GM23248 (cell line): ENCODE measurements at regions not wholly inside any gene's neighbourhood (a gene's known extent, or its start where the extent isn't known, plus 50 kb on each side); places are given as distances from the start of the nearest gene placed in this dataset.

Experiments
- EZH2 ChIP-seq: fragments of 200-600 bp; sonication (generic); IDR thresholded peaks from 2 replicates; pipeline ENCODE4 v1.6.1; 2018; ENCODE audit warnings: antibody characterized with exemption, mild to moderate bottlenecking; ENCODE audit not compliant: insufficient read depth, poor library complexity, severe bottlenecking
- EZH2phosphoT487 ChIP-seq: fragments of 200-600 bp; sonication (generic); IDR thresholded peaks from 2 replicates; pipeline ENCODE4 v1.6.1; 2018; ENCODE audit warnings: antibody characterized with exemption, moderate library complexity, mild to moderate bottlenecking, low read depth; ENCODE audit not compliant: insufficient read depth

DNA sequence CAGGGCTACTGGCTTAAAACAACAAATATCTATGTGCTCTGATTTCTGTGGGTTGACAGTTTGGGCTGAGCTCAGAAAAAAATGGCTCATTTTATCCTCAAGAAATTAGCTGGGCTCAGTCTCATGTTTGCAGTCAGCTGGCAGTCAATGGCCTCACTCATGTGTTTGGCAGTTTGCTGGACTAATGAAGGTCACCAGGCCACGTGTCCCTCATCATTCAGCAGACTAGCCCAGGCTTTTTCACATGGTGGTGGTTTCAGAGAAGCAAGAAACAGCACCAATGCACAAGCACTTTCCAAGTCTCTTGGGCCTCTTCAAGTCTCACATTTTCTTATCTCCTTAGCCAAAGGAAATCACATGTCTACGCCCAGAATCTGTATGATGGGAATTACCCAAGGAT, 478.3 kb upstream of the PPP2R3A start:
- TF ChIP-seq EZH2: no peak
- no peak for TF ChIP-seq EZH2phosphoT487
